ENCODE measurements at regions not wholly inside any gene's neighbourhood (a gene's known extent, or its start where the extent isn't known, plus 50 kb on each side); places are given as distances from the start of the nearest gene placed in this dataset.

GRCh38 chr1:229834230-229834629, 208.2 kb downstream of the URB2 start:
- no peak for TF ChIP-seq CTCF (IDR thresholded peaks at IDR 0.05; ENCODE audit: unreplicated experiment)
- H3K9me3 Mint-ChIP-seq (ENCODE audit: unreplicated experiment) = no peaks in the 10 kb centered on the region

GRCh38 chr1:229835226-229835625, 209.2 kb downstream of the URB2 start:
- no peak overlapping the region for H3K4me3 Mint-ChIP-seq (ENCODE audit: unreplicated experiment)
- H3K27me3 Mint-ChIP-seq (ENCODE audit: unreplicated experiment) = no peaks in the 10 kb centered on the region
- no peaks in the 10 kb centered on the region for H3K36me3 Mint-ChIP-seq (ENCODE audit: low read depth, unreplicated experiment)
- no peaks in the 10 kb centered on the region for H3K9me3 Mint-ChIP-seq (ENCODE audit: unreplicated experiment)
- DNase-seq (ENCODE audit: low spot score) = no peak
- no peak for TF ChIP-seq CTCF (IDR thresholded peaks at IDR 0.05; ENCODE audit: unreplicated experiment)
- no peak overlapping the region for H3K27ac Mint-ChIP-seq (ENCODE audit: unreplicated experiment)
- H3K4me1 Mint-ChIP-seq (ENCODE audit: unreplicated experiment) = no peaks in the 10 kb centered on the region

More at GRCh38 chr1:229834230-229834629, 208.2 kb downstream of the URB2 start:
- H3K4me1 Mint-ChIP-seq (ENCODE audit: unreplicated experiment) = no peaks in the 10 kb centered on the region
- no peak overlapping the region for H3K27ac Mint-ChIP-seq (ENCODE audit: unreplicated experiment)
- no peak for DNase-seq (ENCODE audit: low spot score)
- H3K4me3 Mint-ChIP-seq (ENCODE audit: unreplicated experiment) = no peak overlapping the region
- H3K36me3 Mint-ChIP-seq (ENCODE audit: low read depth, unreplicated experiment) = no peaks in the 10 kb centered on the region
- H3K27me3 Mint-ChIP-seq (ENCODE audit: unreplicated experiment) = no peaks in the 10 kb centered on the region

- H3K27ac Mint-ChIP-seq (ENCODE audit: unreplicated experiment) = no peak overlapping the region
- H3K4me1 Mint-ChIP-seq (ENCODE audit: unreplicated experiment) = peaks cover 1% of the 10 kb centered on the region
- TF ChIP-seq CTCF (IDR thresholded peaks at IDR 0.05; ENCODE audit: unreplicated experiment) = no peak
- no peak overlapping the region for H3K4me3 Mint-ChIP-seq (ENCODE audit: unreplicated experiment)
- no peaks in the 10 kb centered on the region for H3K36me3 Mint-ChIP-seq (ENCODE audit: low read depth, unreplicated experiment)
- H3K9me3 Mint-ChIP-seq (ENCODE audit: unreplicated experiment) = no peaks in the 10 kb centered on the region
- DNase-seq (ENCODE audit: low spot score) = no peak
- H3K27me3 Mint-ChIP-seq (ENCODE audit: unreplicated experiment) = no peaks in the 10 kb centered on the region
Observed at GRCh38 chr1:229836324-229836723, 210.3 kb downstream of the URB2 start.

GRCh38 chr1:229838204-229838603, 212.2 kb downstream of the URB2 start:
- TF ChIP-seq CTCF (IDR thresholded peaks at IDR 0.05; ENCODE audit: unreplicated experiment) = no peak
- Mint-ChIP-seq H3K9me3 (ENCODE audit: unreplicated experiment) (no peaks in the 10 kb centered on the region), H3K36me3 (ENCODE audit: low read depth, unreplicated experiment) (no peaks in the 10 kb centered on the region), H3K4me3 (ENCODE audit: unreplicated experiment) (no peak overlapping the region), H3K4me1 (ENCODE audit: unreplicated experiment) (peaks cover 4% of the 10 kb centered on the region), H3K27ac (ENCODE audit: unreplicated experiment) (no peak overlapping the region), H3K27me3 (ENCODE audit: unreplicated experiment) (no peaks in the 10 kb centered on the region)
- no peak for DNase-seq (ENCODE audit: low spot score)

- H3K27me3 Mint-ChIP-seq (ENCODE audit: unreplicated experiment) = no peaks in the 10 kb centered on the region
- no peaks in the 10 kb centered on the region for H3K9me3 Mint-ChIP-seq (ENCODE audit: unreplicated experiment)
- DNase-seq (ENCODE audit: low spot score) = no peak
- no peak overlapping the region for H3K27ac Mint-ChIP-seq (ENCODE audit: unreplicated experiment)
- H3K4me1 Mint-ChIP-seq (ENCODE audit: unreplicated experiment) = peaks cover 16% of the 10 kb centered on the region
- no peak for TF ChIP-seq CTCF (IDR thresholded peaks at IDR 0.05; ENCODE audit: unreplicated experiment)
- H3K4me3 Mint-ChIP-seq (ENCODE audit: unreplicated experiment) = no peak overlapping the region
- no peaks in the 10 kb centered on the region for H3K36me3 Mint-ChIP-seq (ENCODE audit: low read depth, unreplicated experiment)
Observed at GRCh38 chr1:229839800-229840199, 213.8 kb downstream of the URB2 start.
